ENCODE measurements at regions not wholly inside any gene's neighbourhood (a gene's known extent, or its start where the extent isn't known, plus 50 kb on each side); places are given as distances from the start of the nearest gene placed in this dataset.

DNA sequence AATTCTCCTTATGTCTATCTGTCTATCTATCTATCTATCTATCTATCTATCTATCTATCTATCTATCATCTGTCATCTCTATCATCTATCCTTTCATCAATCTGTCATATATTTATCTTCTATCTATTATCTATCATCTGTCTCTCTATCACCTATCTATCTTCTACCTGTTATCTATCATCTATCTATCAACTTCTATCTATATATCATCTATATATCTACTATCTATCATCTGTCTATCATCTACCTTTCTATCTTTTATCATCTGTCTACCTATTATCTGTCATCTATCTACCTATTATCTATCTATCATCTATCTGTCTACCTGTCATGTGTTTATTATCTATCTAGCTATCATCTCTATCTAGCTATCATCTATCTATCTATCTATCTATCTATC lies 124.7 kb upstream of the C1orf174 start:
- BruUV-seq (replicated peaks), result no TSS peak
- Mint-ChIP-seq H3K4me1 (ENCODE audit: low read depth, unreplicated experiment) (no peaks in the 10 kb centered on the region), H3K27me3 (ENCODE audit: unreplicated experiment) (peaks cover 30% of the 10 kb centered on the region), H3K9me3 (ENCODE audit: low read depth, unreplicated experiment) (no peaks in the 10 kb centered on the region), H3K27ac (ENCODE audit: unreplicated experiment) (no peak overlapping the region), H3K4me3 (ENCODE audit: low read depth, unreplicated experiment) (no peak overlapping the region), H3K36me3 (ENCODE audit: insufficient read depth, unreplicated experiment) (no peaks in the 10 kb centered on the region)
- DNase-seq, result no peak
- TF ChIP-seq, protein P1, sequence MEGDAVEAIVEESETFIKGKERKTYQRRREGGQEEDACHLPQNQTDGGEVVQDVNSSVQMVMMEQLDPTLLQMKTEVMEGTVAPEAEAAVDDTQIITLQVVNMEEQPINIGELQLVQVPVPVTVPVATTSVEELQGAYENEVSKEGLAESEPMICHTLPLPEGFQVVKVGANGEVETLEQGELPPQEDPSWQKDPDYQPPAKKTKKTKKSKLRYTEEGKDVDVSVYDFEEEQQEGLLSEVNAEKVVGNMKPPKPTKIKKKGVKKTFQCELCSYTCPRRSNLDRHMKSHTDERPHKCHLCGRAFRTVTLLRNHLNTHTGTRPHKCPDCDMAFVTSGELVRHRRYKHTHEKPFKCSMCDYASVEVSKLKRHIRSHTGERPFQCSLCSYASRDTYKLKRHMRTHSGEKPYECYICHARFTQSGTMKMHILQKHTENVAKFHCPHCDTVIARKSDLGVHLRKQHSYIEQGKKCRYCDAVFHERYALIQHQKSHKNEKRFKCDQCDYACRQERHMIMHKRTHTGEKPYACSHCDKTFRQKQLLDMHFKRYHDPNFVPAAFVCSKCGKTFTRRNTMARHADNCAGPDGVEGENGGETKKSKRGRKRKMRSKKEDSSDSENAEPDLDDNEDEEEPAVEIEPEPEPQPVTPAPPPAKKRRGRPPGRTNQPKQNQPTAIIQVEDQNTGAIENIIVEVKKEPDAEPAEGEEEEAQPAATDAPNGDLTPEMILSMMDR (IDR thresholded peaks at IDR 0.05; ENCODE audit: unreplicated experiment), result no peak
- CTCF ChIA-PET, result interaction anchor here (0.6 kb wide), 1 partner anchor 22 kb away, joined by 3 read pairs; no protein-coding TSS in a partner anchor
- intact Hi-C loops (cut with micrococcal nuclease; ENCODE audit: unreplicated experiment), result no loop called here

DNA sequence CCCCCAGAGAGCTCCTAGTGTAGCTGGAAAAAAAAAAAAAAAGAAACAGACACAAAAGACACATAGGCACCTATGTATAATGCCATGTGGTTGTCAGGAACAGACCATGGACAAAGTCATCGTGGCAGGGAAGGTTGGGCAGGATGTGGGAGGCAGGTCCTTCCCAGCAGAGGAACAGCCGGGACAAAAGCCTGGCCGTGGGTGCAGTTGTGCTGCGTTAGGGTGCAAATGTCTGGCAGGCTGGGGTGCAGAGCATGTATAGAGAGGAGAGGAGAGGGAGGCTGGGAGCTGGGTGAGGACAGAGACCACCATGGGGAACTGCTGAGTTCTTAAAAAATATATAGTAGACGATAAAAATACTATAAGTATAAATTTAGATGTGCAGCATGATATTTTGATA lies 125.7 kb upstream of the C1orf174 start:
- Mint-ChIP-seq H3K9me3 (ENCODE audit: low read depth, unreplicated experiment) (no peaks in the 10 kb centered on the region), H3K4me1 (ENCODE audit: low read depth, unreplicated experiment) (no peaks in the 10 kb centered on the region), H3K4me3 (ENCODE audit: low read depth, unreplicated experiment) (no peak overlapping the region), H3K27me3 (ENCODE audit: unreplicated experiment) (peaks cover 20% of the 10 kb centered on the region), H3K27ac (ENCODE audit: unreplicated experiment) (no peak overlapping the region), H3K36me3 (ENCODE audit: insufficient read depth, unreplicated experiment) (no peaks in the 10 kb centered on the region)
- CTCF ChIA-PET, result no interaction called here
- intact Hi-C loops (cut with micrococcal nuclease; ENCODE audit: unreplicated experiment), result no loop called here
- TF ChIP-seq, protein P1 (IDR thresholded peaks at IDR 0.05; ENCODE audit: unreplicated experiment), result no peak
- no peak for DNase-seq
- no TSS peak for BruUV-seq (replicated peaks)

DNA sequence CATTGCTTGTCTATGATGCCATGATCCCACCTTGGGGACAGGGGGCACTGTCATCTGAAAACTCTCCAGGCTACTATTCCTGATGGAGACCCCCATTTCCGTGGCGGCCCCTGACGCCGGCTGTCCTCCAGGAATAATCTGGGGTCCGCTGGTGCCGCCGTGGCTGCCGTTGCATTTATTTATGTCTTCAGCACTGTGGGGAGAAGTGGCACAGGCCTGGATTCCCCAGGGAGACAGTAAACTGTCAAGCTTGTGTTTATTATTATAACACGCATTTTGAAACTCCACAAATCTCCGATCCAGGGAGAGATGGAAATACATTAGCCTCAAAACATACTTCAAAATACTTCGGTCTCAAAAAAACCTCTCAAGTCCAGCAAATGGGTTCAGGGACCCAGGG lies 126.9 kb upstream of the C1orf174 start:
- CTCF ChIA-PET, result no interaction called here
- intact Hi-C loops (cut with micrococcal nuclease; ENCODE audit: unreplicated experiment), result no loop called here
- peaks cover 3% of the 10 kb centered on the region for H3K9me3 Mint-ChIP-seq (ENCODE audit: low read depth, unreplicated experiment)

DNA sequence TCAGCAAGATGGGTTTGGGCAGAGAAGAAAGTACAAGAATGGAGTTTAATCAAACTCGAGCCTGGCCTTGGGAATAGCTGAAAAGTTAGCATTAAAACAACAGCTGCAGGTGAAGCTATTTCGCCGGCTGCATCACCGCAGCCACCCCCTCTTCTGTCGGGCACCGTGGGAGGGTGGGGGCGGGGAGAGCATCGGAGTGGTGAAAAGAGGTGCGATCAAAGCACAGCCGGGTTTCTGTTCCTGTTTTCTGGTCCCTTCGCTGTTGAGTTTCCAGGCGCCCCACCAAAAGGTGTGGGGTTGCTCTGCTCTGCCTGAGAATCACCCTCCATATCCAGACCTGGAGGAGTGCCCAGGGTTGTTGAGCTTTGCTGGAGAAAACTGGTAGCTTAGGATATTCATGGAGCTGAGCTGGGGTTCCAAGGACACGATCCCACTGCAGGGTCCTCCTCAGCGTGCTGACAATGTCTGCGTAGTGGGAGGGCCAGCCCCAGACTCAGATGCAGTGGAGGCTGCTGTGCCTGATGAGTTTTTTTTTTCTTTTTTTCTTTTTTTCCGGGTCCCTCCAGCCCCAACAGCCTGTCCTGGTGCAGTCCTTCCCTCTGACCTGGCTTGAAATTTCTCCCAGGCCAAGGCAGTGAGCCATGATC lies 127.5 kb upstream of the C1orf174 start:
- no peak for DNase-seq
- Mint-ChIP-seq H3K9me3 (ENCODE audit: low read depth, unreplicated experiment) (peaks cover 3% of the 10 kb centered on the region), H3K27ac (ENCODE audit: unreplicated experiment) (no peak overlapping the region), H3K27me3 (ENCODE audit: unreplicated experiment) (peaks cover 11% of the 10 kb centered on the region), H3K36me3 (ENCODE audit: insufficient read depth, unreplicated experiment) (no peaks in the 10 kb centered on the region), H3K4me3 (ENCODE audit: low read depth, unreplicated experiment) (no peak overlapping the region), H3K4me1 (ENCODE audit: low read depth, unreplicated experiment) (no peaks in the 10 kb centered on the region)
- intact Hi-C loops (cut with micrococcal nuclease; ENCODE audit: unreplicated experiment), result no loop called here
- no TSS peak for BruUV-seq (replicated peaks)
- CTCF ChIA-PET, result no interaction called here
- TF ChIP-seq, protein P1 (IDR thresholded peaks at IDR 0.05; ENCODE audit: unreplicated experiment), result no peak

More for the DNA sequence above, 126.9 kb upstream of the C1orf174 start:
- no peak for DNase-seq
- Mint-ChIP-seq H3K36me3 (ENCODE audit: insufficient read depth, unreplicated experiment) (no peaks in the 10 kb centered on the region), H3K27me3 (ENCODE audit: unreplicated experiment) (peaks cover 11% of the 10 kb centered on the region), H3K4me1 (ENCODE audit: low read depth, unreplicated experiment) (no peaks in the 10 kb centered on the region), H3K4me3 (ENCODE audit: low read depth, unreplicated experiment) (no peak overlapping the region), H3K27ac (ENCODE audit: unreplicated experiment) (no peak overlapping the region)
- TF ChIP-seq, protein P1 (IDR thresholded peaks at IDR 0.05; ENCODE audit: unreplicated experiment), result no peak
- BruUV-seq (replicated peaks), result no TSS peak
